ENCODE measurements at regions not wholly inside any gene's neighbourhood (a gene's known extent, or its start where the extent isn't known, plus 50 kb on each side); places are given as distances from the start of the nearest gene placed in this dataset.

DNA sequence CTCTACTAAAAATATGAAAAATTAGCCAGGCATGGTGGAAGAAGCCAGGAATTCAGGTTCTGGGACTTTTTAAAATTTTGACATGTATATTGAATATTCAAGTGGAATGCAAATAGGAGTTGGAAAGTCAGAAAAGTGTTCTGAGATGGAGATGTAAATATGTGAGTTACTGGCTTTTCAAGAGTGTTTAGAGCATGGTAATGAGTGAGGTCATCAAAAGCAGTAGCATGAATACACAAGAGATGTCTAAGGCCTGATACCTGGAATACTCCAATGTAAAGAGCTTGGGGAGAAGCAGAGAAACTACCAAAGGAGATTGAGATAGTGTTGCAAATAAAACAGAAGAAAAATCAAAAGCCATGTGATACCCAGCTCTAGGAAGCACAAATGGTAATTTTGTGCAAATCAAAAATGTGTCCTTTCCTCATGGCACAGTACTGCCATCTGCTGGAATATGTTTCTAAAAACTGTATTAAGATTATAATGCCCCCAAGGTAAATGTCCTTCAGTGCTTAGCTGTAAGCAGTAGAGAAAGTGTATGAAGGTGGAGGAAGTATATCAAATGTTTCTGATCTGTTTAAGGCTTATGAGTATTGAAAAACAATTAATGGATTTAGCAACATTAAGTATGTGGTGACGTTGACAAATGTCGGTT, 908.4 kb downstream of the KCNJ18 start:
- no peak overlapping the region for H3K4me3 ChIP-seq (ENCODE audit: low read depth, low read length)
- no peak for DNase-seq (ENCODE audit: low read depth, low spot score)
- ChIA-PET CTCF (no interaction called here), POLR2A (no interaction called here)
- TF ChIP-seq, protein P1, sequence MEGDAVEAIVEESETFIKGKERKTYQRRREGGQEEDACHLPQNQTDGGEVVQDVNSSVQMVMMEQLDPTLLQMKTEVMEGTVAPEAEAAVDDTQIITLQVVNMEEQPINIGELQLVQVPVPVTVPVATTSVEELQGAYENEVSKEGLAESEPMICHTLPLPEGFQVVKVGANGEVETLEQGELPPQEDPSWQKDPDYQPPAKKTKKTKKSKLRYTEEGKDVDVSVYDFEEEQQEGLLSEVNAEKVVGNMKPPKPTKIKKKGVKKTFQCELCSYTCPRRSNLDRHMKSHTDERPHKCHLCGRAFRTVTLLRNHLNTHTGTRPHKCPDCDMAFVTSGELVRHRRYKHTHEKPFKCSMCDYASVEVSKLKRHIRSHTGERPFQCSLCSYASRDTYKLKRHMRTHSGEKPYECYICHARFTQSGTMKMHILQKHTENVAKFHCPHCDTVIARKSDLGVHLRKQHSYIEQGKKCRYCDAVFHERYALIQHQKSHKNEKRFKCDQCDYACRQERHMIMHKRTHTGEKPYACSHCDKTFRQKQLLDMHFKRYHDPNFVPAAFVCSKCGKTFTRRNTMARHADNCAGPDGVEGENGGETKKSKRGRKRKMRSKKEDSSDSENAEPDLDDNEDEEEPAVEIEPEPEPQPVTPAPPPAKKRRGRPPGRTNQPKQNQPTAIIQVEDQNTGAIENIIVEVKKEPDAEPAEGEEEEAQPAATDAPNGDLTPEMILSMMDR (IDR thresholded peaks at IDR 0.05; ENCODE audit: insufficient read depth, low read length, missing control alignments) = no peak
